Lung microvascular endothelial cell (primary cell): ENCODE measurements at regions not wholly inside any gene's neighbourhood (a gene's known extent, or its start where the extent isn't known, plus 50 kb on each side); places are given as distances from the start of the nearest gene placed in this dataset.

Experiments
- DNase-seq, 2 donors: peaks; one replicate each; pipeline versions ENCODE4 v3.0.0 to v3.0.0-alpha.2; 2010; ENCODE audit warnings: low read depth in 2 of 2

- no peak for DNase-seq
Observed at GRCh38 chr10:35758076-35758475, 116.0 kb upstream of the FZD8 start.

GRCh38 chr10:35754519-35754918 lies 112.4 kb upstream of the FZD8 start:
- DNase-seq: peak in 1 of 2 donors; percentile 19

- DNase-seq: no peak
Observed at GRCh38 chr10:35752469-35753461, 110.7 kb upstream of the FZD8 start.

GRCh38 chr10:35751347-35751746 lies 109.3 kb upstream of the FZD8 start:
- no peak for DNase-seq

- DNase-seq: no peak
Observed at GRCh38 chr10:35749230-35749629, 107.1 kb upstream of the FZD8 start.

- DNase-seq: no peak
Observed at GRCh38 chr10:35745617-35746403, 103.7 kb upstream of the FZD8 start.

- DNase-seq: no peak
Observed at GRCh38 chr10:35743851-35744250, 101.8 kb upstream of the FZD8 start.

GRCh38 chr10:35743351-35743750 lies 101.3 kb upstream of the FZD8 start:
- no peak for DNase-seq

GRCh38 chr10:35739998-35740397 lies 97.9 kb upstream of the FZD8 start:
- peak in 1 of 2 donors; percentile 76 for DNase-seq

GRCh38 chr10:35735412-35735811 lies 93.3 kb upstream of the FZD8 start:
- DNase-seq: peak in 1 of 2 donors; percentile 67

- no peak for DNase-seq
Observed at GRCh38 chr10:35731828-35732227, 89.7 kb upstream of the FZD8 start.

GRCh38 chr10:35728341-35728740 lies 86.2 kb upstream of the FZD8 start:
- DNase-seq: no peak

- no peak for DNase-seq
Observed at GRCh38 chr10:35726846-35727245, 84.8 kb upstream of the FZD8 start.

- DNase-seq: no peak
Observed at GRCh38 chr10:35723992-35724391, 81.9 kb upstream of the FZD8 start.

- no peak for DNase-seq
Observed at GRCh38 chr10:35723059-35723458, 81.0 kb upstream of the FZD8 start.

- no peak for DNase-seq
Observed at GRCh38 chr10:35722636-35723035, 80.5 kb upstream of the FZD8 start.

- DNase-seq: no peak
Observed at GRCh38 chr10:35722226-35722625, 80.1 kb upstream of the FZD8 start.

- no peak for DNase-seq
Observed at GRCh38 chr10:35720366-35720765, 78.3 kb upstream of the FZD8 start.

- DNase-seq: no peak
Observed at GRCh38 chr10:35716776-35717175, 74.7 kb upstream of the FZD8 start.

GRCh38 chr10:35712486-35712885 lies 70.4 kb upstream of the FZD8 start:
- DNase-seq: no peak

- no peak for DNase-seq
Observed at GRCh38 chr10:35711615-35712411, 69.7 kb upstream of the FZD8 start.
